ENCODE measurements at regions not wholly inside any gene's neighbourhood (a gene's known extent, or its start where the extent isn't known, plus 50 kb on each side); places are given as distances from the start of the nearest gene placed in this dataset.
"Not testable (repeated sequence)": the region's sequence is repeated elsewhere in the genome, so short reads cannot be mapped to it uniquely, and the experiment has no call there.

GRCh38 chr10:60565492-60565891 is 175.8 kb upstream of the ANK3 start:
- DNase-seq, result no peak

- DNase-seq, result no peak
These were observed 174.8 kb upstream of the ANK3 start for GRCh38 chr10:60564475-60564874.

- DNase-seq, result no peak
These were observed 170.8 kb upstream of the ANK3 start for GRCh38 chr10:60560451-60560850.

GRCh38 chr10:60555700-60556099 is 166.0 kb upstream of the ANK3 start:
- DNase-seq, result no peak

- DNase-seq, result no peak
These were observed 160.0 kb upstream of the ANK3 start for GRCh38 chr10:60549686-60550085.

- no peak for DNase-seq
These were observed 153.0 kb upstream of the ANK3 start for GRCh38 chr10:60542657-60543056.

GRCh38 chr10:60541451-60541850 is 151.8 kb upstream of the ANK3 start:
- no peak for DNase-seq

- no peak for DNase-seq
These were observed 148.0 kb upstream of the ANK3 start for GRCh38 chr10:60537697-60538096.

- DNase-seq, result no peak
These were observed 146.9 kb upstream of the ANK3 start for GRCh38 chr10:60536529-60537114.

GRCh38 chr10:60535427-60535826 is 145.8 kb upstream of the ANK3 start:
- no peak for DNase-seq

- DNase-seq, result no peak
These were observed 145.2 kb upstream of the ANK3 start for GRCh38 chr10:60534761-60535389.

- no peak for DNase-seq
These were observed 143.2 kb upstream of the ANK3 start for GRCh38 chr10:60532696-60533468.

- DNase-seq, result no peak
These were observed 141.3 kb upstream of the ANK3 start for GRCh38 chr10:60531006-60531405.

GRCh38 chr10:60527676-60528075 is 138.0 kb upstream of the ANK3 start:
- no peak for DNase-seq

- DNase-seq, result no peak
These were observed 136.3 kb upstream of the ANK3 start for GRCh38 chr10:60525716-60526585.

GRCh38 chr10:60524541-60524940 is 134.9 kb upstream of the ANK3 start:
- no peak for DNase-seq

GRCh38 chr10:60523371-60523770 is 133.7 kb upstream of the ANK3 start:
- not testable (repeated sequence) for DNase-seq

- DNase-seq, result no peak
These were observed 132.9 kb upstream of the ANK3 start for GRCh38 chr10:60522617-60523016.

GRCh38 chr10:60521974-60522405 is 132.3 kb upstream of the ANK3 start:
- DNase-seq, result no peak

- no peak for DNase-seq
These were observed 129.1 kb upstream of the ANK3 start for GRCh38 chr10:60518745-60519144.

- no peak for DNase-seq
These were observed 128.1 kb upstream of the ANK3 start for GRCh38 chr10:60517805-60518204.

GRCh38 chr10:60513281-60513680 is 123.6 kb upstream of the ANK3 start:
- no peak for DNase-seq
